Memory B cell (primary cell): ENCODE measurements at regions not wholly inside any gene's neighbourhood (a gene's known extent, or its start where the extent isn't known, plus 50 kb on each side); places are given as distances from the start of the nearest gene placed in this dataset.

Experiments
- ATAC-seq: fragments of 150-1000 bp; cut with Tn5 transposase; 2 replicates; pipeline ENCODE4 v1.10.0; 2021; ENCODE audit warnings: low read depth, mild to moderate bottlenecking, moderate library complexity
- DNase-seq, 2 donors: peaks; one replicate each; pipeline ENCODE4 v3.0.0; 2022; ENCODE audit warnings: low spot score in 2 of 2
- H3K27ac Mint-ChIP-seq: one replicate; pipeline ENCODE4 v1.8.0; 2022; ENCODE audit warnings: mild to moderate bottlenecking, moderate library complexity, mixed read lengths
- H3K27me3 Mint-ChIP-seq: one replicate; pipeline ENCODE4 v1.8.0; 2022; ENCODE audit warnings: mixed read lengths
- H3K36me3 Mint-ChIP-seq: one replicate; pipeline ENCODE4 v1.8.0; 2022; ENCODE audit warnings: mild to moderate bottlenecking, mixed read lengths
- H3K4me1 Mint-ChIP-seq: one replicate; pipeline ENCODE4 v1.8.0; 2022; ENCODE audit warnings: mixed read lengths
- H3K4me3 Mint-ChIP-seq: one replicate; pipeline ENCODE4 v1.8.0; 2022; ENCODE audit warnings: mild to moderate bottlenecking, moderate library complexity, mixed read lengths
- H3K9me3 Mint-ChIP-seq: one replicate; pipeline ENCODE4 v1.8.0; 2022; ENCODE audit warnings: mixed read lengths

DNA sequence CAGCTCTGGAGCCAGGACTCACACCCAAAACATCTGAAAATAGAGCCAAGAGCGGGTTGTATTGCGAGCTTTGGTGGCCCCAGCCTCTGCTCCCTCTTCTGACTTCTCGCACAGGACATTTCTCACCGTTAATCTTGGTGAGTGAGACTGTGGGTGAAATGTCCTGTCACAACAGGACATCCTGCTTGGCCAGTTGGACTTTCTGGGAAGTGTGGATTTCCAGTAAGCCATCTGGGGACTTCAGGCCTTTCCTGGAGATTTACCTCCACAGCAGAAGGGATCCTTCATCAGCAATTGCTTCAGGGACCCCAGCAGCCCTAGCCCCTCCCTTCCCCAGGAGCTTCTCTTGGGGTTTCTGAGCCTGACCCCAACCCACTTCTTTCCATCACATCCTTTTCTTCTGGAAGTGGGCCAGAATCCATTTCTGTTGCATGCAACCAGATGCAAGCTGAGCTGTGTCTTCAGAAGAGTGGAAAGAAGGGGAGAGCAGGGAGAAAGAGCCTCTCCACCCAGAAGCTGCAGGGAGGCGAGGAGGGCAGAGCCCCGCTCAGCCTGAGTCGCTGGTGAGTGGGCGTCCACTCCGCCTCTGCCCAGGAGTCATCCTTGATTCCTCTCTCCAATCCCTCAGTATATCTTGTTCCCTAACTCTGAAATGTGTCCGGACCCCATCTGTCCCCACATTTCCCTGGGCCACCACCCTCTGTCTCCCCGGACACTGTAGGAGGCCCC lies 50.3 kb upstream of the GADD45G start:
- Mint-ChIP-seq H3K4me3 (no peak overlapping the region), H3K4me1 (peaks cover 19% of the 10 kb centered on the region), H3K27ac (no peak overlapping the region), H3K27me3 (peaks cover 3% of the 10 kb centered on the region), H3K36me3 (no peaks in the 10 kb centered on the region), H3K9me3 (peaks cover 1% of the 10 kb centered on the region)
- ATAC-seq, result no peak
- DNase-seq, result no peak

DNA sequence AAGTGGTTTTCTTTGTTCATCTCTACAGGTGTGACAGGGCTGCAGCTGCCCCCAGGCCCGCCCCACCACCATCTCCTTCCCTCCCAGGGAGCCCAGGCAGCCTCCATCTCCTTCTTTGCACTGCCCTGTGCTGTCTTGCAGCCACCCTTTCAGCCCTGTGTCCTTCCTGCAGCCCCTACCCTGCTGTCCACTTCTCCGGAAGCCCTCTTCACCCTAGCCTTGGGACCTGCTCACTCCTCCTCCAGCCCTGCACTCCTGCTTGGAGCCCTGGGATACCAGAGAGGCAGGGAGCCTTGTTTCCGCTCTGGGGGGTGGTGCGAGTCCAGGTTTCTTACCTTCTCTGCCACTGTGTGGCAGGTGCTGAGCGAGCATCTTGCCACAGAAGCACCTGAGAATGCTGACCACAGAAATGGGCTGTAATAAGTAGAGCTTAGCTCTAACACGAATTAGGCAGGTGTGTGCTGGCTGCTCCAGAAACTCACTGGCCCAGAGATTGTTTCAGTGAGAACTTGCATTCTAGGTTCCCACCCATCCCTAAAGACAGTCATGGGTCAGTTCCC lies 51.3 kb upstream of the GADD45G start:
- no peaks in the 10 kb centered on the region for H3K36me3 Mint-ChIP-seq
- no peak for DNase-seq
- peaks cover 1% of the 10 kb centered on the region for H3K9me3 Mint-ChIP-seq
- peaks cover 3% of the 10 kb centered on the region for H3K27me3 Mint-ChIP-seq
- H3K4me3 Mint-ChIP-seq, result no peak overlapping the region
- no peak for ATAC-seq
- H3K4me1 Mint-ChIP-seq, result peaks cover 22% of the 10 kb centered on the region
- H3K27ac Mint-ChIP-seq, result no peak overlapping the region

DNA sequence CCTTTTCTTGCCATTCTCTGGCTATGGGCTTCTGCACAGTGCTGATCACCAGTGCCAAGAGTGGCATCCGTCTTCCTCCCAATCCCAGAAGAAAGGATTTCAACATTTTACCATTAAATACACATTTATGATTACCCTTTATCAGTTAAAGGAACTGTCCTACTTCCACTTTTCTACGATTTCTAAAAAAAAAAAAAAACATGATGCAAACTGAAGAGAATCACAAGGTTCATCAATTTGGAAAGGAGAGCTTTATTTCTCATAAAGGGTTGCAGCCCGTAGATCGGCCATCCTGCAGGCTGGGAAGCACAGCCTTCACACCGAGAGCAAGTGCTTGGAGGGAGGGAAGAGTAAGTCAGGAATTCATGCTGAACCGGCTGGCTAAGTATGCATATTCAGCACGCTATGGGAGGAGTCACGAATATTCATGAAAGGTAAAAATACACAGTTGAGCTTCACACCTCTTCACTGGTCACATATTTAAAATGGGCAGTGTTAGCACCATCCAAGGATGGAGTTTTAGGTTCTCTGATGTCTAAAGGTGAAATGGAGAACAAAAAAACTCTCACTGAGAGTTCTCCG lies 52.5 kb upstream of the SEMA4D start:
- Mint-ChIP-seq H3K36me3 (peaks cover 6% of the 10 kb centered on the region), H3K9me3 (peaks cover 5% of the 10 kb centered on the region), H3K4me1 (peaks cover 10% of the 10 kb centered on the region), H3K27me3 (no peaks in the 10 kb centered on the region), H3K4me3 (no peak overlapping the region), H3K27ac (no peak overlapping the region)
- ATAC-seq, result no peak
- no peak for DNase-seq

DNA sequence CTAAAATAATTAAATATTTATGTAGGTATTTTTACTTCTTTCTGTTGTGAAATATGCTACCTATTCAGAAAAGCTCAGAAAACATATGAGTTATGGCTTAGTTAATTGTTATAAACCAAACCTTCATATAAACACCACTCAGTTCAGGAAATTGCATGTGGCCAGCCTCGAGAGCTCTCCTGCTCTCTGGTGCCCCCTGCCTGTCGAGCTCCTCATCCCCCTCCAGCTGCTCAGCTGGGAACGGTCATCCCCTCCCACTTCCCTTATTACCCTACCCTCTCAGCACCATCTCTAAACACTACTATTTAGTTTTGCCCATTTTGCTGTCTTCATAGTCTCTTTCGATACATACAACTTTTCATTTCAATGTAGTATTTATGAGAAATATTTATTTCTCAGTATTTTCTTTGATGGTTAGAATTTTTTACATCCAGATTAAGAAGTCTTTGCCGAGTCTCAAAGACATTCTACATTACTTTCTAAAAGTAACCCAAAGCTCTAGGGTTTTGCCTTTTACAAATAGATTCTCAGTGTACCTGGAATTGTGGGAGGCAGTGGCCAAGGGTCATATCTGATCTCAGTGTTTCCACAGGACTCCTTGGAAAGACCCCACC lies 51.2 kb upstream of the SEMA4D start:
- Mint-ChIP-seq H3K4me3 (no peak overlapping the region), H3K4me1 (peaks cover 3% of the 10 kb centered on the region)

DNA sequence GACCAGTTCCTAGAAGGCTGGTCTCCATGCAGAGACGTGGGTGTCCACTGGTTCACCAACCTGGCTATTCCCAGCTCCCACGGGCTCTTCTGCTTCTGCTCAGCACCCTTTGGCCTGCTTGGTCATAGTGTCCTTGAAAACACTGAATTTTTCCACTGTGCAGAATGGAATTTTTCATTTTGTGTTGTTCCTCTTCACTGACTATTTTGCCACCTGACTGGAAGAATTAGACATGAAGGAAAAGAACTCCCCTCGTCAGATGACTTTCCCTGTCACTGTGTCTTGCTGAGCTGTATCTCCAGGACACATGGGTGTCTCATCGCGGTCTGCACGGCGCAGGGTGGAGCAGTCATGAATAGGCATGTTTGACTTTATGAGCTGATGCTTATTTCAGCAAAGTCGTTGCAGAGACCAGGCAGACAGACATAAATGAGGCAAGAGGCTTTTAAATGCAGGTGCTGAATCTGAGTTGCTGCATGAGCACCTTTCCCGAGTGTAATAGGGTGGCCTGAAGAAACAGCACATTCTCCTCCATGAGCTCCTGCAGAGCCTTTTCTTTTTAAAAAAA lies 50.2 kb upstream of the SEMA4D start:
- no peak overlapping the region for H3K4me3 Mint-ChIP-seq
- H3K4me1 Mint-ChIP-seq, result peaks cover 6% of the 10 kb centered on the region
- no peaks in the 10 kb centered on the region for H3K27me3 Mint-ChIP-seq
- H3K36me3 Mint-ChIP-seq, result peaks cover 9% of the 10 kb centered on the region
- no peak overlapping the region for H3K27ac Mint-ChIP-seq
- H3K9me3 Mint-ChIP-seq, result peaks cover 8% of the 10 kb centered on the region
- DNase-seq, result no peak
- ATAC-seq, result no peak

More for the DNA sequence above, 51.2 kb upstream of the SEMA4D start:
- Mint-ChIP-seq H3K27ac (no peak overlapping the region), H3K9me3 (peaks cover 8% of the 10 kb centered on the region), H3K27me3 (no peaks in the 10 kb centered on the region), H3K36me3 (peaks cover 9% of the 10 kb centered on the region)
- peak; percentile 84 to 85 for DNase-seq
- ATAC-seq, result peak; percentile 100
